SW 1271 (cell line): ENCODE measurements at regions not wholly inside any gene's neighbourhood (a gene's known extent, or its start where the extent isn't known, plus 50 kb on each side); places are given as distances from the start of the nearest gene placed in this dataset.
A peak's percentile ranks its signal among the peaks of the same experiment; 100 is the strongest.

Experiments used
- DNase-seq, 2 experiments: peaks; one replicate each; lab custom pipeline; 2025; lab: John Stamatoyannopoulos, UW

- no peak for DNase-seq
Measured at GRCh38 chr9:118751077-118751847, 618.0 kb downstream of the BRINP1 start.

GRCh38 chr9:118751848-118752223 is 617.4 kb downstream of the BRINP1 start:
- no peak for DNase-seq

GRCh38 chr9:118761016-118761790 is 608.0 kb downstream of the BRINP1 start:
- no peak for DNase-seq

GRCh38 chr9:118767571-118767970 is 601.7 kb downstream of the BRINP1 start:
- no peak for DNase-seq

- no peak for DNase-seq
Measured at GRCh38 chr9:118782790-118783463, 586.3 kb downstream of the BRINP1 start.

GRCh38 chr9:118784033-118784432 is 585.2 kb downstream of the BRINP1 start:
- DNase-seq = no peak

GRCh38 chr9:118785456-118785855 is 583.8 kb downstream of the BRINP1 start:
- DNase-seq = no peak

- no peak for DNase-seq
Measured at GRCh38 chr9:118786877-118787276, 582.4 kb downstream of the BRINP1 start.

GRCh38 chr9:118809160-118809625 is 560.0 kb downstream of the BRINP1 start:
- no peak for DNase-seq

GRCh38 chr9:118829334-118829733 is 539.9 kb downstream of the BRINP1 start:
- DNase-seq = no peak

- DNase-seq = no peak
Measured at GRCh38 chr9:118832371-118832770, 536.9 kb downstream of the BRINP1 start.

- no peak for DNase-seq
Measured at GRCh38 chr9:118836891-118837290, 532.3 kb downstream of the BRINP1 start.

GRCh38 chr9:118871531-118871930 is 497.7 kb downstream of the BRINP1 start:
- DNase-seq = no peak

- DNase-seq = peak; percentile 26 to 62
Measured at GRCh38 chr9:118882684-118883083, 486.6 kb downstream of the BRINP1 start.

- DNase-seq = no peak
Measured at GRCh38 chr9:118883411-118883810, 485.8 kb downstream of the BRINP1 start.

GRCh38 chr9:118891213-118891612 is 478.0 kb downstream of the BRINP1 start:
- no peak for DNase-seq

- DNase-seq = no peak
Measured at GRCh38 chr9:118896324-118897000, 472.8 kb downstream of the BRINP1 start.

- no peak for DNase-seq
Measured at GRCh38 chr9:118918180-118918579, 451.1 kb downstream of the BRINP1 start.

- no peak for DNase-seq
Measured at GRCh38 chr9:118928722-118929121, 440.5 kb downstream of the BRINP1 start.

GRCh38 chr9:118929287-118929686 is 439.9 kb downstream of the BRINP1 start:
- DNase-seq = no peak

GRCh38 chr9:118931941-118932340 is 437.3 kb downstream of the BRINP1 start:
- DNase-seq = no peak

GRCh38 chr9:118938581-118938980 is 430.7 kb downstream of the BRINP1 start:
- DNase-seq = no peak
